ENCODE measurements at regions not wholly inside any gene's neighbourhood (a gene's known extent, or its start where the extent isn't known, plus 50 kb on each side); places are given as distances from the start of the nearest gene placed in this dataset.

DNA sequence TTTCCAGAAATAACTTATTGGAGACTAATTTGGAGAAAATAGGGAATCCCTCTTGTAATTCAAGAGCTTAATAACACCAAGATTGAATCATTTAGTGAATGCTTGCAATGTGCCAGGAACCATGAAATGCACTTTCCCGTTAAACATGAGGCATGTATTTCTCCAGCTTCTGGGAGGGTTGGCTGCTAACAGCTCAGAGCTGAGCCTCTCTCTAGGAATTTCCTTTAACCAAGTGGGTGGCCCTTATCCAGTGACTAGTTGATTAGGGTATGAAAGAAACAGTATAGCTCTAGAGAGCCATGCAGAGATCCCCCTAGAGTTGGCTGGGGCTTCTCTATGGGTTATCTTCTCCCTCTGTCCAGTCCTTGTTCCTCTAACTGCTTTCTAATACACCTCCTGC is 356.4 kb upstream of the GOT2 start:
- Histone ChIP-seq H3K4me1 (ENCODE audit: control insufficient read depth in 1 of 2, insufficient read depth in 2 of 2, low read length in 2 of 2) (no peaks in the 10 kb centered on the region), H3K9ac (ENCODE audit: low read depth in 1 of 2, low read length in 2 of 2) (no peak overlapping the region), H3K36me3 (ENCODE audit: control insufficient read depth in 1 of 2, insufficient read depth in 2 of 2, low read length in 2 of 2) (no peaks in the 10 kb centered on the region), H3K27me3 (ENCODE audit: control insufficient read depth in 1 of 2, insufficient read depth in 2 of 2, low read length in 2 of 2) (no peaks in the 10 kb centered on the region), H3K27ac (ENCODE audit: low read depth, low read length) (no peak overlapping the region), H3K4me3 (ENCODE audit: low read depth in 1 of 2, low read length in 2 of 2) (no peak overlapping the region), H3K9me3 (ENCODE audit: control insufficient read depth in 1 of 2, low read length in 2 of 2) (peaks cover 15 to 17% of the 10 kb centered on the region in 2 donors)

- Histone ChIP-seq H3K4me3 (ENCODE audit: low read depth in 1 of 2, low read length in 2 of 2) (no peak overlapping the region), H3K4me1 (ENCODE audit: control insufficient read depth in 1 of 2, insufficient read depth in 2 of 2, low read length in 2 of 2) (no peaks in the 10 kb centered on the region), H3K36me3 (ENCODE audit: control insufficient read depth in 1 of 2, insufficient read depth in 2 of 2, low read length in 2 of 2) (no peaks in the 10 kb centered on the region), H3K27ac (ENCODE audit: low read depth, low read length) (no peak overlapping the region), H3K9me3 (ENCODE audit: control insufficient read depth in 1 of 2, low read length in 2 of 2) (peaks cover 9 to 21% of the 10 kb centered on the region in 2 donors), H3K27me3 (ENCODE audit: control insufficient read depth in 1 of 2, insufficient read depth in 2 of 2, low read length in 2 of 2) (no peaks in the 10 kb centered on the region), H3K9ac (ENCODE audit: low read depth in 1 of 2, low read length in 2 of 2) (no peak overlapping the region)
Observed at GRCh38 chr16:59088431-59088830, 354.3 kb upstream of the GOT2 start.

DNA sequence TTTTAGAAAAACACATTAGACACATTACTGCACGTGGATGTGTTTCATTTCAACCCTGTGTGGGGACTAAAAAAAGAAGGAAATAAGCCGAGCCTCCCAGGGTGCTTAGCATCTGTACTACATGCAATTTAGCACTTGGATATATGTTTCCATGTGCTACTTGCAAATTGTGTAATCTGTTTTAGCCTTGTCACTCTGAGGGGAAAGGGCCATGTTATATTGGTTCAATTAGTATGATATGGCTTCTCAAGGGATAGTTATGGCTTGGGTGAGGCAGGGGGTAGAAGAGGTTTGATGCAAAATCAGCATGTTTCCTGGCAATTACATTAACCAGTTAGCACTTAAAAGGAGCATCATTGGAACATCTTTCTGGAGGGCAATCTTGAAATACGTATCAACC is 353.5 kb upstream of the GOT2 start:
- Histone ChIP-seq H3K4me3 (ENCODE audit: low read depth in 1 of 2, low read length in 2 of 2) (no peak overlapping the region), H3K4me1 (ENCODE audit: control insufficient read depth in 1 of 2, insufficient read depth in 2 of 2, low read length in 2 of 2) (no peaks in the 10 kb centered on the region), H3K9ac (ENCODE audit: low read depth in 1 of 2, low read length in 2 of 2) (no peak overlapping the region), H3K27me3 (ENCODE audit: control insufficient read depth in 1 of 2, insufficient read depth in 2 of 2, low read length in 2 of 2) (no peaks in the 10 kb centered on the region), H3K9me3 (ENCODE audit: control insufficient read depth in 1 of 2, low read length in 2 of 2) (peaks cover 5 to 21% of the 10 kb centered on the region in 2 donors), H3K27ac (ENCODE audit: low read depth, low read length) (no peak overlapping the region), H3K36me3 (ENCODE audit: control insufficient read depth in 1 of 2, insufficient read depth in 2 of 2, low read length in 2 of 2) (no peaks in the 10 kb centered on the region)

GRCh38 chr16:59067205-59067604 is 333.1 kb upstream of the GOT2 start:
- H3K4me3 ChIP-seq (ENCODE audit: low read depth in 1 of 2, low read length in 2 of 2): no peak overlapping the region
- no peaks in the 10 kb centered on the region for H3K36me3 ChIP-seq (ENCODE audit: control insufficient read depth in 1 of 2, insufficient read depth in 2 of 2, low read length in 2 of 2)
- peaks cover 6 to 9% of the 10 kb centered on the region in 2 donors for H3K9me3 ChIP-seq (ENCODE audit: control insufficient read depth in 1 of 2, low read length in 2 of 2)
- no peaks in the 10 kb centered on the region for H3K27me3 ChIP-seq (ENCODE audit: control insufficient read depth in 1 of 2, insufficient read depth in 2 of 2, low read length in 2 of 2)
- H3K27ac ChIP-seq (ENCODE audit: low read depth, low read length): no peak overlapping the region
- H3K4me1 ChIP-seq (ENCODE audit: control insufficient read depth in 1 of 2, insufficient read depth in 2 of 2, low read length in 2 of 2): no peaks in the 10 kb centered on the region
- no peak overlapping the region for H3K9ac ChIP-seq (ENCODE audit: low read depth in 1 of 2, low read length in 2 of 2)

GRCh38 chr16:59060207-59060606 is 326.1 kb upstream of the GOT2 start:
- Histone ChIP-seq H3K4me3 (ENCODE audit: low read depth in 1 of 2, low read length in 2 of 2) (no peak overlapping the region), H3K4me1 (ENCODE audit: control insufficient read depth in 1 of 2, insufficient read depth in 2 of 2, low read length in 2 of 2) (no peaks in the 10 kb centered on the region), H3K27ac (ENCODE audit: low read depth, low read length) (no peak overlapping the region), H3K27me3 (ENCODE audit: control insufficient read depth in 1 of 2, insufficient read depth in 2 of 2, low read length in 2 of 2) (no peaks in the 10 kb centered on the region), H3K9ac (ENCODE audit: low read depth in 1 of 2, low read length in 2 of 2) (no peak overlapping the region), H3K9me3 (ENCODE audit: control insufficient read depth in 1 of 2, low read length in 2 of 2) (peaks cover 0 to 10% of the 10 kb centered on the region in 2 donors), H3K36me3 (ENCODE audit: control insufficient read depth in 1 of 2, insufficient read depth in 2 of 2, low read length in 2 of 2) (no peaks in the 10 kb centered on the region)

GRCh38 chr16:59058250-59058649 is 324.1 kb upstream of the GOT2 start:
- no peak overlapping the region for H3K27ac ChIP-seq (ENCODE audit: low read depth, low read length)

DNA sequence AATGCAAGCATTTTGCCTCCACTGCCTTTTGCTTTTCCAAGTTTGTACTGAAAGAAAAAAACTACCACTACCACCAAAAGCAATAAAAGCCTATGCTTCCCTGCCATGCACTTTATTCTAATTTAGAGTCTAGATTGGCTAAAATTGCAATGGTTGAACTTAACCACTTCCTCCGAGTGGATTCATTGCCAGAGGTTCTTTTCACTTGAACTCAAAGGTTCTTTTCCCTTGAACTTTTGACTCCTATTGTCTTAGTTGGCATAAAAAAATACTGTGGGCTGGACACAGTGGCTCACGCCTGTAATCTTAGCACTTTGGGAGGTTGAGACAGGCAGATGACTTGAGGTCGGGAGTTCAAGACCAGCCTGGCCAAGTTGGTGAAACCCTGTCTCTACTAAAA is 319.8 kb upstream of the GOT2 start:
- peaks cover 4 to 12% of the 10 kb centered on the region in 2 donors for H3K9me3 ChIP-seq (ENCODE audit: control insufficient read depth in 1 of 2, low read length in 2 of 2)

More at GRCh38 chr16:59058250-59058649, 324.1 kb upstream of the GOT2 start:
- no peaks in the 10 kb centered on the region for H3K36me3 ChIP-seq (ENCODE audit: control insufficient read depth in 1 of 2, insufficient read depth in 2 of 2, low read length in 2 of 2)
- peaks cover 0 to 17% of the 10 kb centered on the region in 2 donors for H3K9me3 ChIP-seq (ENCODE audit: control insufficient read depth in 1 of 2, low read length in 2 of 2)
- H3K4me3 ChIP-seq (ENCODE audit: low read depth in 1 of 2, low read length in 2 of 2): no peak overlapping the region
- H3K27me3 ChIP-seq (ENCODE audit: control insufficient read depth in 1 of 2, insufficient read depth in 2 of 2, low read length in 2 of 2): no peaks in the 10 kb centered on the region
- H3K4me1 ChIP-seq (ENCODE audit: control insufficient read depth in 1 of 2, insufficient read depth in 2 of 2, low read length in 2 of 2): no peaks in the 10 kb centered on the region
- H3K9ac ChIP-seq (ENCODE audit: low read depth in 1 of 2, low read length in 2 of 2): no peak overlapping the region

DNA sequence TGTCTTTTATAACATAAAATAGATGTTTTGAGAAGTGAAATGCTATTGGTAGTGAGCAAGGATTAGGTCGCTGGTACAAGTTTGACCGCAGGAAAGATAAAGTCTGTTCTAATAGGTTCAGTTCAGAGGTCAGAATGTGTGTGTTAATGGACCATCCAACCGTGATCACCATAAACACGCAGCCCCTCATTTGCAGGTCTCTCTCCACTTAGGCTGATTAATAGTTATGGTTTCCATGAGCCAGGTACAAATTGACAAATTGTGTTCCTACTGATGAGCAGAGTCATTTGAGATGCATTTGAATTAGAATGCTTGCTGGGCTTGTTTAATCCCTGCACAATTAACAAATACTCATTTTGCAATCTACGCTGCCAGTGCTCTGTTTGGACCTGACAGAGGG is 318.1 kb upstream of the GOT2 start:
- H3K9ac ChIP-seq (ENCODE audit: low read depth in 1 of 2, low read length in 2 of 2): no peak overlapping the region
- H3K36me3 ChIP-seq (ENCODE audit: control insufficient read depth in 1 of 2, insufficient read depth in 2 of 2, low read length in 2 of 2): no peaks in the 10 kb centered on the region
- H3K4me3 ChIP-seq (ENCODE audit: low read depth in 1 of 2, low read length in 2 of 2): no peak overlapping the region
- no peaks in the 10 kb centered on the region for H3K27me3 ChIP-seq (ENCODE audit: control insufficient read depth in 1 of 2, insufficient read depth in 2 of 2, low read length in 2 of 2)
- no peaks in the 10 kb centered on the region for H3K4me1 ChIP-seq (ENCODE audit: control insufficient read depth in 1 of 2, insufficient read depth in 2 of 2, low read length in 2 of 2)
- peaks cover 4 to 7% of the 10 kb centered on the region in 2 donors for H3K9me3 ChIP-seq (ENCODE audit: control insufficient read depth in 1 of 2, low read length in 2 of 2)
- no peak overlapping the region for H3K27ac ChIP-seq (ENCODE audit: low read depth, low read length)

More for the DNA sequence above, 319.8 kb upstream of the GOT2 start:
- H3K36me3 ChIP-seq (ENCODE audit: control insufficient read depth in 1 of 2, insufficient read depth in 2 of 2, low read length in 2 of 2): no peaks in the 10 kb centered on the region
- no peak overlapping the region for H3K9ac ChIP-seq (ENCODE audit: low read depth in 1 of 2, low read length in 2 of 2)
- H3K27ac ChIP-seq (ENCODE audit: low read depth, low read length): no peak overlapping the region
- no peaks in the 10 kb centered on the region for H3K27me3 ChIP-seq (ENCODE audit: control insufficient read depth in 1 of 2, insufficient read depth in 2 of 2, low read length in 2 of 2)
- no peak overlapping the region for H3K4me3 ChIP-seq (ENCODE audit: low read depth in 1 of 2, low read length in 2 of 2)
- H3K4me1 ChIP-seq (ENCODE audit: control insufficient read depth in 1 of 2, insufficient read depth in 2 of 2, low read length in 2 of 2): no peaks in the 10 kb centered on the region

DNA sequence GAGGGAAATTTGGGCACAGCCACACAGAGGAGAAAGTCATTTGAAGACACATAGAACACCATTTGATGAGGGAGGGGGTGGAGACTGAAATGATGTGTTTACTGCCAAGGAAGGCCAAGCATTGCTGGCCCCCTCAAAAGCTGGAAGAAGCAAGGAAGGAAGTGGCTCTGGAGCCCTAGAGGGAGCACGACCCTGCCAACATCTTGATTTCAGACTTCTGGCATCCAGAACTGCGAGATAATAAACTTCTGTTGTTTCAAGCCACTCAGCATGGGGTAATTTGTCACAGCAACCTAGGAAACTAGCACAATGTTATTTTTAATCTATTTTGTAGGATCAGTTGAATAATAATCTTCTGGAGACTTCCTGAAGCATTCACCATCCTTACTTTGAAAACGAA is 314.8 kb upstream of the GOT2 start:
- Histone ChIP-seq H3K36me3 (ENCODE audit: control insufficient read depth in 1 of 2, insufficient read depth in 2 of 2, low read length in 2 of 2) (no peaks in the 10 kb centered on the region), H3K4me3 (ENCODE audit: low read depth in 1 of 2, low read length in 2 of 2) (no peak overlapping the region), H3K4me1 (ENCODE audit: control insufficient read depth in 1 of 2, insufficient read depth in 2 of 2, low read length in 2 of 2) (no peaks in the 10 kb centered on the region), H3K27ac (ENCODE audit: low read depth, low read length) (no peak overlapping the region), H3K27me3 (ENCODE audit: control insufficient read depth in 1 of 2, insufficient read depth in 2 of 2, low read length in 2 of 2) (no peaks in the 10 kb centered on the region), H3K9me3 (ENCODE audit: control insufficient read depth in 1 of 2, low read length in 2 of 2) (peaks cover 4 to 5% of the 10 kb centered on the region in 2 donors), H3K9ac (ENCODE audit: low read depth in 1 of 2, low read length in 2 of 2) (no peak overlapping the region)

DNA sequence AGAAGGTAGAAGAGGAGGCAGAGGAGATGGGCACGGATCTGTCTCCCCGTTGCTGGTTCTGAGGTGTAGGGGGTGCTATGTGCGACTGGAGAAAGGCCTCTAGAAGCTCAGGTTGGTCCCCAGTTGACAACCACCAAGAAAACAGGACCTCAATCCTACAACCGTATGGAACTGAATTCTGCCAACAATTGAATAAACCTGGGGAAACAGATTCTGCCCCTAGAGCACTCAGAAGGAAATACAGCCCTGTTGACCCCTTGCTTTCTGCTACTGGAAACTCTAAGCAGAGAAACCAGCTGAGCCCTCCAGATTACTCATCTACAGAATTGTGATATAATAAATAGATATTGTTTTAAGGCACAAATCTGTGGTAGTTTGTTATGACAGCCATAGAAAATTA is 313.0 kb upstream of the GOT2 start:
- H3K4me3 ChIP-seq (ENCODE audit: low read depth in 1 of 2, low read length in 2 of 2): no peak overlapping the region
- peaks cover 0 to 4% of the 10 kb centered on the region in 2 donors for H3K9me3 ChIP-seq (ENCODE audit: control insufficient read depth in 1 of 2, low read length in 2 of 2)
- H3K4me1 ChIP-seq (ENCODE audit: control insufficient read depth in 1 of 2, insufficient read depth in 2 of 2, low read length in 2 of 2): no peaks in the 10 kb centered on the region
- H3K9ac ChIP-seq (ENCODE audit: low read depth in 1 of 2, low read length in 2 of 2): no peak overlapping the region
- H3K36me3 ChIP-seq (ENCODE audit: control insufficient read depth in 1 of 2, insufficient read depth in 2 of 2, low read length in 2 of 2): no peaks in the 10 kb centered on the region
- no peaks in the 10 kb centered on the region for H3K27me3 ChIP-seq (ENCODE audit: control insufficient read depth in 1 of 2, insufficient read depth in 2 of 2, low read length in 2 of 2)
- H3K27ac ChIP-seq (ENCODE audit: low read depth, low read length): no peak overlapping the region

DNA sequence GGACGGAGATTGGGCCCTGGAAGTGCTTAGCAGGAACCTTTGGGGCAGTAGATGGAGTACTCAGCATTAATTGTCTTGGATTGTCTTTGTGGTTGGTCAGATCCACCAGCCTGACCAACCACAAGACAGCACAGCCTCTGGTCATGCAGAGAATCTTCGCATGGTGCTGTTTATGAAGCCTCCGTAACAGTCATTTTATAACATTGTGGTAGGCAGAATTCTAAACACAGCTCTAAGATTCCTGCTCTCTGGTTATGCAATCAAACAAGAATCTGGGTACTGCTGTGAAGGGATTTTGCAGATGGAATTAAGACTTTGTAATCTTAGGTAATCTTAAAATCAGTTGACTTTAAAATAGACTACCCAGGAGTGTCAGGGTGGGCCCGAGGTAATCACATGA is 312.2 kb upstream of the GOT2 start:
- H3K27ac ChIP-seq (ENCODE audit: low read depth, low read length): no peak overlapping the region
- H3K4me3 ChIP-seq (ENCODE audit: low read depth in 1 of 2, low read length in 2 of 2): no peak overlapping the region
- no peak overlapping the region for H3K9ac ChIP-seq (ENCODE audit: low read depth in 1 of 2, low read length in 2 of 2)
- H3K4me1 ChIP-seq (ENCODE audit: control insufficient read depth in 1 of 2, insufficient read depth in 2 of 2, low read length in 2 of 2): no peaks in the 10 kb centered on the region
- no peaks in the 10 kb centered on the region for H3K27me3 ChIP-seq (ENCODE audit: control insufficient read depth in 1 of 2, insufficient read depth in 2 of 2, low read length in 2 of 2)
- no peaks in the 10 kb centered on the region for H3K36me3 ChIP-seq (ENCODE audit: control insufficient read depth in 1 of 2, insufficient read depth in 2 of 2, low read length in 2 of 2)
- peaks cover 0 to 4% of the 10 kb centered on the region in 2 donors for H3K9me3 ChIP-seq (ENCODE audit: control insufficient read depth in 1 of 2, low read length in 2 of 2)

Data from duodenal mucosa (tissue), 2 donors.